HG03108 (cell line): ENCODE measurements at regions not wholly inside any gene's neighbourhood (a gene's known extent, or its start where the extent isn't known, plus 50 kb on each side); places are given as distances from the start of the nearest gene placed in this dataset.

Experiments used
- ATAC-seq: cut with Tn5 transposase; IDR thresholded peaks from one replicate; pipeline ENCODE4 v1.9.1; 2021; ENCODE audit warnings: moderate library complexity; ENCODE audit not compliant: unreplicated experiment

GRCh38 chr10:43712821-43713584, 64.3 kb upstream of the ZNF32 start:
- ATAC-seq = no peak

- no peak for ATAC-seq
These were observed 62.2 kb upstream of the ZNF32 start for GRCh38 chr10:43710772-43711471.

DNA sequence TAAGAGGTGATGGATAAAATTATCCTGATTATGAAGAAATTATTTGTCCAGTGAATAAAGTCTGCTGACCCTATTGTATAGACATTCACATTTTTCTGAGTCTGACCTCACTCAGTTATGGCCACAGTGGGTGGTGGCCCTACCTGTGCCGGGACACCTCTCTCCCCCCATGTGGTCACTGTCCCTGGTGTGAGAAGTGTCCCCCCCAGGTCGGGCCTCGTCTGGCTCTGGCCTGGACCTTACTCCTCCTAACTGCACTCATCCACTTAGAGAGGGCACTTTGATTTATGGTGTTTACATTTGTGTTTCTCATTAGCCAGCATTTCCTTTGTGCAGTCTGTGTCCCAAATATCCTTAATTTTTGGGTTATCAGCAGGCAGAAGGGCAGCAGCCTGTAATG, 59.6 kb upstream of the ZNF32 start:
- no peak for ATAC-seq

DNA sequence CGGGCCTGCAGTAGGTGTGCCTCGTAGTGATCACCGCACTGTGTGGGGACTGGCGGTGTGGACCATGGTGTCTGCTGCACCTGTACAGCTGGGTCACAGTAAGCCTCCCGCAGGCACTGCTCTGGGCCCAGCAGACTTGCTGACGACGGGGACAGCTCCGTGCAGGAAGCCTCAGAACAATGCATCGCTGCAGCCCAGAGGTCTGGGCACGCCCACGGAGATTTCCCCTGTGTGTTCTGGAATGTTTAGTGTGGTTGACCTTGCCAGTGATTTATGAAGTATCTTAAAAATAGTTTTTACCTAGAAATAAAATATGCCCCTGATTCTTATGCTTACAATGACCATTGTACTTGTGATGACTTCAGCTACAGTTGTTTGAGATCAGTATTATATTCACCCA, 59.1 kb upstream of the ZNF32 start:
- no peak for ATAC-seq

GRCh38 chr10:43706166-43706565, 57.5 kb upstream of the ZNF32 start:
- no peak for ATAC-seq

- ATAC-seq = no peak
These were observed 54.6 kb upstream of the ZNF32 start for GRCh38 chr10:43703286-43703685.

GRCh38 chr10:43702936-43703281, 54.2 kb upstream of the ZNF32 start:
- no peak for ATAC-seq

DNA sequence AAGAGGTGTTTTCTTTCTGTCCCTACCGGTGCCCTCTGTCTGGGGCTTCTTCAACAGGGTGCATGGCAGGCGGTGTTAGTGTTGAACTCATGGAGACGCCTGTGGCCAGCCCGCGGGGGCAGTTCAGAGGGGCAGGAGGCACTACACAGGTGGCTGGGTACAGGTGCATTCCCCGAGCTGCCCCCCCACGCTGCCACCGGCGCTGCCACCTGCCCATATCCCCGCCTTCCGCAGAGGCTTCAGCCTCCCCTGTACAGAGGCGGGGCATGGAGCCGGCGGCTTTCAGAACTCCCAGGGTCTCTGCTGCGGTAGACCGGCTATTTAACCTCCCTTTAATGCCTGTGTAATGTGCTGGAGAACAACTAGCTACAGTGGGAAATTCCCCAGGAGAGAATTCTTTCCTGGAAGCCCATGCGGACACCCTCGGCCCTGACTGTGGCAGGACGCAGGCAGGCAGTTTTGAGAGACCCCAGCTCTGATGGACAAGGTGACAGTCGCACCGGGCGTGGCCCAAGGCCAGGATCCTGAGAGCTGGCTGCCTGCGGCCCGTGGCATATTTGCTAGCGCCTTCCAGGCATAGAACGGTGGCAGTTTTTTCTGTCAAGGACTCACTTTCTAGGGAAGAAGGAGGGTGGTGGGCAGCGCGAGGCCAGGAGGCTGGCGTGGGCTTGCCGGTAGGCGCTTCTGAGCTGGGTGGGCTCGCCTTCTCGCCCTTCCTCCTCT, 53.7 kb upstream of the ZNF32 start:
- no peak for ATAC-seq

DNA sequence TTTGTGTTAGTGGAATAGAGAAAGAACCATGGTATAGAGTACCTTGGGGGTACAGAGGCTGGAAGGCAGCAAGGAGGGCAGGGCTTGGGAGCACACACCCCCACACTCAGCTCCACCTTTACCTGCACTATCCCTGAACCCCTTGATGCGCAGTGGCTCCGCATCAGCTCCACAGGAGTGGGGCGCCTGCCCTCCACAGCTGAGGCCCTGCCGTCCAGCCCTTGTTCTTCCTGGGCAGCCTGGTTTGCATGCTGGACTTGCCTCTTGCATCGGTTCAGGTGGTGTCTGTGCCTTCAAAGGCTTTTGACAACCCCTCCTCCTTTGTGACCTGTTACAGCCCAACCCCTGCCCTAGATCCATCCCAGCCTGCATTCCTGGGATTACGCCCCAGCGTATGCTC, 52.6 kb upstream of the ZNF32 start:
- ATAC-seq = no peak

GRCh38 chr10:43700306-43700705, 51.6 kb upstream of the ZNF32 start:
- ATAC-seq = no peak

DNA sequence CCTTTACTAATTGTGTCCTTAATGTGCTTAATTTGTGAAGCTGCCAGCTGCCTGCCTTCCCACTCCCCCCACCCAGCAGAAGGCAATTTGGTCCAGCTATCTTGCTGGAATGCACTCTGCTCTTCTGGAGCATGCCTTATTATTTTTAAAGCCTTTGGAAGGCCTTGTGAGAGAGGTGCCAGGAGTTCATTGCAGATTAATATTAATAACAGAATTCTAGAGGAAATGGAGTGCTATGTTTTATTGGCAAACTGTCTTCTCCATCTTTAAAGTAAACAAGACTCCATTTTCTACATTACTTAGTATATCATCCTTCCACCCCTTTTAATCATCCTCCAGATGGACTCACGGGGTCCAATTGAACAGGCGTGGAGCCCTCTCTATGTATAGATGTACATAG, 50.8 kb upstream of the ZNF32 start:
- ATAC-seq = no peak
